GM23248 (cell line): ENCODE measurements at regions not wholly inside any gene's neighbourhood (a gene's known extent, or its start where the extent isn't known, plus 50 kb on each side); places are given as distances from the start of the nearest gene placed in this dataset.

ENCODE experiments used
- EZH2 ChIP-seq: fragments of 200-600 bp; sonication (generic); IDR thresholded peaks from 2 replicates; pipeline ENCODE4 v1.6.1; 2018; ENCODE audit warnings: antibody characterized with exemption, mild to moderate bottlenecking; ENCODE audit not compliant: insufficient read depth, poor library complexity, severe bottlenecking
- EZH2phosphoT487 ChIP-seq: fragments of 200-600 bp; sonication (generic); IDR thresholded peaks from 2 replicates; pipeline ENCODE4 v1.6.1; 2018; ENCODE audit warnings: antibody characterized with exemption, moderate library complexity, mild to moderate bottlenecking, low read depth; ENCODE audit not compliant: insufficient read depth

DNA sequence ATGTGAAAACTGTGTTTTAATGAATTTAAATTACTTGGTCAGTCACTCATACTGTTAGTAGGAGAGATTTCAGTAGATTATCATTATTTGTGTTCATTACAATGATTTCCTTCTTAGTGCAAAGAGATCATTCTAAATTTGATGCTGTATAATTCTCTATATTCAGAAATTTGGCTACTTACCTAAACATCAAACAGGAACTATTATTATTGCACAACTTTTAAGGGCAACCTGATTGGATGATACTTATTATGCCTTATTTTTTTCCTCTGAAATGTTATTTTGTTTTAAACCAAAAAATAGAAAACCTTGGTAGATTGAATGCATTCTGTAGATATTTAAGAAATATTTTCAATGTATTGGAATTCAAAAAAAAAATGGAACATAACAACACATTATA is 436.4 kb upstream of the PCDH15 start:
- TF ChIP-seq EZH2, result no peak
- no peak for TF ChIP-seq EZH2phosphoT487
